HCT116 (cell line): ENCODE measurements at regions not wholly inside any gene's neighbourhood (a gene's known extent, or its start where the extent isn't known, plus 50 kb on each side); places are given as distances from the start of the nearest gene placed in this dataset.

ENCODE experiments used
- ATAC-seq: fragments of 200-7000 bp; cut with Tn5 transposase; 2 replicates; pipeline ENCODE4 v1.9.1; 2020; ENCODE audit warnings: mild to moderate bottlenecking, moderate library complexity
- BruUV-seq: library from RNA; stranded (reverse); fragments of 400-500 nt; replicated peaks from 2 replicates; lab custom pipeline; 2021; lab: Mats Ljungman, UMichigan
- CTCF ChIA-PET: fragments of 300-600 bp; sonication (Branson Sonifier 250); formaldehyde crosslinking; loops from one replicate; lab custom pipeline; 2021; ENCODE audit warnings: antibody characterized with exemption; lab: Charles Lee
- POLR2A ChIA-PET: fragments of 300-600, 350-600 bp; sonication (Branson Sonifier 250); formaldehyde crosslinking; loops from one replicate; lab custom pipeline; 2021; ENCODE audit warnings: antibody characterized with exemption; lab: Charles Lee
- RAD21 ChIA-PET, 2 experiments: fragments of 300-600 bp; sonication (Branson Sonifier 250); formaldehyde crosslinking; loops; one replicate each; lab custom pipeline; 2023; ENCODE audit warnings: low total read pairs in 2 of 2; ENCODE audit not compliant: uncharacterized antibody in 2 of 2, unreplicated experiment in 2 of 2, low non-redundant PET in 1 of 2; lab: Charles Lee
- DNase-seq: peaks from one replicate; pipeline ENCODE4 v3.0.0-alpha.2; 2010; ENCODE audit warnings: low read depth, low spot score
- H2AFZ ChIP-seq: fragments of 200-600 bp; shearing (Covaris generic), sonication (generic); 2 replicates; pipeline ENCODE4 v1.6.1; 2017; ENCODE audit warnings: low read depth, mixed run types, mixed read lengths, antibody characterized with exemption, low read length; ENCODE audit not compliant: poor library complexity, severe bottlenecking
- H3K27ac ChIP-seq: 2 replicates; pipeline ENCODE4 v1.5.1; 2012; ENCODE audit warnings: low read depth, low read length
- H3K27me3 ChIP-seq: fragments of 200-600 bp; sonication (generic); 2 replicates; pipeline ENCODE4 v1.6.1; 2016; ENCODE audit warnings: mixed run types, low read length, mixed read lengths; ENCODE audit not compliant: insufficient read depth
- H3K36me3 ChIP-seq, 2 experiments: fragments of 200-500 bp in 1 of 2; fragments of 200-600 bp in 1 of 2; sonication (Bioruptor generic) in 1 of 2; sonication (generic) in 1 of 2; 2 replicates each; pipeline versions ENCODE4 v1.5.1 to v1.6.1; 2014 to 2016; ENCODE audit warnings: low read length in 2 of 2, inconsistent platforms in 1 of 2, mixed read lengths in 1 of 2, mixed run types in 1 of 2; ENCODE audit not compliant: insufficient read depth in 2 of 2, control insufficient read depth in 1 of 2
- H3K4me1 ChIP-seq, 2 experiments: fragments of 200-600 bp in 1 of 2; sonication (generic) in 1 of 2; 2 replicates each; pipeline versions ENCODE4 v1.5.1 to v1.6.1; 2012 to 2017; ENCODE audit warnings: low read length in 2 of 2, inconsistent platforms in 1 of 2, mild to moderate bottlenecking in 1 of 2, mixed read lengths in 1 of 2, mixed run types in 1 of 2, moderate library complexity in 1 of 2; ENCODE audit not compliant: insufficient read depth in 2 of 2, control insufficient read depth in 1 of 2
- H3K4me2 ChIP-seq: fragments of 200-600 bp; sonication (generic); 2 replicates; pipeline ENCODE4 v1.6.1; 2017; ENCODE audit warnings: mixed run types, low read length, mixed read lengths
- H3K4me3 ChIP-seq, 2 experiments: fragments of 200-600 bp in 1 of 2; sonication (generic) in 1 of 2; replicated peaks in 1 of 2; 2 replicates each; pipeline ENCODE4 v1.5.1; 2011 to 2016; ENCODE audit warnings: low read length in 2 of 2, control low read depth in 1 of 2, low read depth in 1 of 2, mild to moderate bottlenecking in 1 of 2, mixed read lengths in 1 of 2, mixed run types in 1 of 2
- H3K79me2 ChIP-seq: fragments of 200-600 bp; sonication (generic); 2 replicates; pipeline ENCODE4 v1.6.1; 2017; ENCODE audit warnings: mild to moderate bottlenecking, mixed run types, low read length, moderate library complexity, mixed read lengths; ENCODE audit not compliant: insufficient read depth
- H3K9ac ChIP-seq: fragments of 200-600 bp; sonication (generic); 2 replicates; pipeline ENCODE4 v1.6.1; 2016; ENCODE audit warnings: low read length, mixed read lengths
- H3K9me2 ChIP-seq: fragments of 200-600 bp; sonication (generic), shearing (Covaris generic); 2 replicates; pipeline ENCODE4 v1.6.1; 2017; ENCODE audit warnings: mixed run types, mild to moderate bottlenecking, moderate library complexity; ENCODE audit not compliant: insufficient read depth
- H3K9me3 ChIP-seq, 2 experiments: fragments of 200-500 bp in 1 of 2; fragments of 200-600 bp in 1 of 2; sonication (Bioruptor generic) in 1 of 2; sonication (generic) in 1 of 2; 2 replicates each; pipeline ENCODE4 v1.6.1; 2014 to 2017; ENCODE audit warnings: low read length in 2 of 2, mixed read lengths in 2 of 2, inconsistent platforms in 1 of 2, low read depth in 1 of 2, mild to moderate bottlenecking in 1 of 2, mixed run types in 1 of 2, moderate library complexity in 1 of 2; ENCODE audit not compliant: control insufficient read depth in 1 of 2, insufficient read depth in 1 of 2
- H4K20me1 ChIP-seq: fragments of 200-600 bp; sonication (generic), shearing (Covaris generic); 2 replicates; pipeline ENCODE4 v1.6.1; 2017; ENCODE audit warnings: mixed run types, mild to moderate bottlenecking, moderate library complexity; ENCODE audit not compliant: insufficient read depth
- CEBPB ChIP-seq: IDR thresholded peaks from 2 replicates; pipeline ENCODE4 v1.6.1; 2012; ENCODE audit warnings: low read depth
- ELF1 ChIP-seq: IDR thresholded peaks from 2 replicates; pipeline ENCODE4 v1.6.1; 2012; ENCODE audit warnings: low read depth, borderline replicate concordance
- EZH2 ChIP-seq: fragments of 200-600 bp; sonication (generic); IDR thresholded peaks from 2 replicates; pipeline ENCODE4 v1.6.1; 2017; ENCODE audit warnings: antibody characterized with exemption, mixed run types
- EZH2phosphoT487 ChIP-seq: fragments of 200-600 bp; IDR thresholded peaks from 2 replicates; pipeline ENCODE4 v1.6.1; 2018; ENCODE audit warnings: antibody characterized with exemption, borderline replicate concordance
- FOSL1 ChIP-seq: IDR thresholded peaks from 2 replicates; pipeline ENCODE4 v1.6.1; 2012; ENCODE audit warnings: low read depth
- JUND ChIP-seq: IDR thresholded peaks from 2 replicates; pipeline ENCODE4 v1.6.1; 2012
- POLR2A ChIP-seq: IDR thresholded peaks from 2 replicates; pipeline ENCODE4 v1.7.0; 2011; ENCODE audit warnings: borderline replicate concordance; ENCODE audit not compliant: insufficient read depth, insufficient read length; ENCODE audit errors: extremely low read depth
- POLR2AphosphoS5 ChIP-seq: IDR thresholded peaks from 2 replicates; pipeline ENCODE4 v1.6.1; 2011; ENCODE audit warnings: mild to moderate bottlenecking, low read depth, low read length, moderate library complexity
- REST ChIP-seq: IDR thresholded peaks from 2 replicates; pipeline ENCODE4 v1.6.1; 2012; ENCODE audit warnings: low read depth
- SIN3A ChIP-seq: IDR thresholded peaks from 2 replicates; pipeline ENCODE4 v1.6.1; 2012; ENCODE audit warnings: low read depth
- TCF7L2 ChIP-seq: IDR thresholded peaks from 2 replicates; pipeline ENCODE4 v1.7.0; 2011; ENCODE audit warnings: borderline replicate concordance, inconsistent platforms; ENCODE audit not compliant: insufficient read depth, insufficient read length; ENCODE audit errors: extremely low read depth
- YY1 ChIP-seq: IDR thresholded peaks from 2 replicates; pipeline ENCODE4 v1.6.1; 2011; ENCODE audit warnings: low read length, low read depth, moderate library complexity, mild to moderate bottlenecking; ENCODE audit not compliant: insufficient replicate concordance; ENCODE audit errors: extremely low read depth
- ZBTB33 ChIP-seq: IDR thresholded peaks from 2 replicates; pipeline ENCODE4 v1.6.1; 2011; ENCODE audit warnings: mild to moderate bottlenecking, low read length, moderate library complexity; ENCODE audit not compliant: insufficient replicate concordance; ENCODE audit errors: extremely low read depth
- ZNF274 ChIP-seq: fragments of 200-500 bp; sonication (Bioruptor generic); IDR thresholded peaks from 2 replicates; pipeline ENCODE4 v1.6.1; 2014; ENCODE audit warnings: mild to moderate bottlenecking, low read depth, low read length, inconsistent platforms
- intact Hi-C: fragments of 100-400 bp; cut with micrococcal nuclease; formaldehyde crosslinking; loops from 2 replicates; pipeline ENCODE4 v1.10.0; 2022
- TF ChIP-seq, protein P1 (sequence below): IDR thresholded peaks from 2 replicates; pipeline ENCODE4 v1.6.1; 2012

DNA sequence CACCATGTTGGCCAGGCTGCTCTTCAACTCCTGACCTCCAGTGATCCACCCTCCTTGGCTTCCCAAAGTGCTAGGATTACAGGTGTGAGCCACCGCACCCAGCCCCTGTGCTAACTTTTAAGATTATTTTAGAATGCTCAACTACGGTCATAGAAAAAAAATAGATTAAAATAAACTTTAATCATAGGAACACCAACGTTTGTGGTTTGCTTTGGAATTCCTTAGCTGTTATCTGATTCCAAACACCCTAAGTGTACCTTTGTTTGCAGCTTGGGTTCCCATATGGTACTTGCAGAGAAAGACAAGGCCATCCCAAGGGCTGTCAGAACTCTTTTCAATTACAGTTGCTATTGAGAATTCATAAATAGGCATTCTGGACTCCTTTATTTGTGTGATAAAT lies 90.1 kb upstream of the EFHC2 start:
- Histone ChIP-seq H3K9me3 (no peaks in the 10 kb centered on the region), H3K27me3 (no peaks in the 10 kb centered on the region), H3K79me2 (no peaks in the 10 kb centered on the region), H3K27ac (no peak overlapping the region), H3K36me3 (no peaks in the 10 kb centered on the region), H3K4me2 (no peak overlapping the region), H3K4me3 (no peak overlapping the region), H2AFZ (no peak overlapping the region), H3K4me1 (peaks cover 0 to 16% of the 10 kb centered on the region in 2 experiments; a peak in 2 of 4 replicates), H3K9ac (no peak overlapping the region), H4K20me1 (no peaks in the 10 kb centered on the region), H3K9me2 (no peaks in the 10 kb centered on the region)
- ATAC-seq (no peak), DNase-seq (no peak)
- ChIA-PET RAD21 (no interaction called here), POLR2A (no interaction called here), CTCF (no interaction called here)
- intact Hi-C loops = loop anchor here (5.0 kb wide), 1 partner anchor 119 kb away; no protein-coding TSS in a partner anchor
- no TSS peak for BruUV-seq
- TF ChIP-seq, protein P1, sequence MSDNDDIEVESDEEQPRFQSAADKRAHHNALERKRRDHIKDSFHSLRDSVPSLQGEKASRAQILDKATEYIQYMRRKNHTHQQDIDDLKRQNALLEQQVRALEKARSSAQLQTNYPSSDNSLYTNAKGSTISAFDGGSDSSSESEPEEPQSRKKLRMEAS = no peak
- no peak for TF ChIP-seq SIN3A
- TF ChIP-seq CEBPB = no peak
- TF ChIP-seq ELF1 = no peak
- TF ChIP-seq ZNF274 = no peak
- no peak for TF ChIP-seq EZH2
- no peak for TF ChIP-seq EZH2phosphoT487

DNA sequence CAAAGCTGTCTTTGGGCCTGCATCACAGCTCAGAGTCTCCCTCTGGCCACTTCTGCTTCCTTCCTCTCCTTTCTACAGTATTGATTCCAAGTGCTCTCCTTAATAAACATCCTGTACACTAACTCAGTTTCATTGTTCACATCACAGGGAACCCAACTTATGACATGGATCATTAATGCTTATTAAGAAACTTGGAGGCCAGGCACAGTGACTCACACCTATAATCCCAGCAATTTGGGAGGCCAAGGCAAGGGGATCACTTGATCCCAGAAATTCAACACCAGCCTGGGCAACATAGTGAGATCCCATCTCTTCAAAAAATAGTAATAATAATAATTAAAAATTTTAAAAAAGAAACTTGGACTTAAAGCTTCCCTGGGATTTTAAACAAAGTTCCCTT lies 89.2 kb upstream of the EFHC2 start:
- no peak overlapping the region for H3K4me3 ChIP-seq
- no peak overlapping the region for H3K4me2 ChIP-seq
- no TSS peak for BruUV-seq
- intact Hi-C loops = loop anchor here (5.0 kb wide), 1 partner anchor 120 kb away; no protein-coding TSS in a partner anchor
- H3K9me2 ChIP-seq = no peaks in the 10 kb centered on the region
- no peak for ATAC-seq
- peaks cover 0 to 16% of the 10 kb centered on the region in 2 experiments; a peak in 2 of 4 replicates for H3K4me1 ChIP-seq
- H3K79me2 ChIP-seq = no peaks in the 10 kb centered on the region
- no peaks in the 10 kb centered on the region for H4K20me1 ChIP-seq
- POLR2A ChIA-PET = no interaction called here
- H3K27ac ChIP-seq = no peak overlapping the region
- no peaks in the 10 kb centered on the region for H3K36me3 ChIP-seq
- RAD21 ChIA-PET = no interaction called here
- no peak overlapping the region for H3K9ac ChIP-seq
- CTCF ChIA-PET = no interaction called here
- H2AFZ ChIP-seq = no peak overlapping the region
- H3K9me3 ChIP-seq = no peaks in the 10 kb centered on the region
- peak; percentile 8 for DNase-seq
- H3K27me3 ChIP-seq = no peaks in the 10 kb centered on the region
- TF ChIP-seq TCF7L2 (no peak), POLR2AphosphoS5 (no peak), JUND (no peak), REST (no peak), SIN3A (no peak), YY1 (no peak), FOSL1 (no peak), ZNF274 (no peak), CEBPB (no peak), ZBTB33 (no peak), ELF1 (no peak), POLR2A (no peak), EZH2 (no peak)
